Uterus (tissue), 2 donors: ENCODE measurements at regions not wholly inside any gene's neighbourhood (a gene's known extent, or its start where the extent isn't known, plus 50 kb on each side); places are given as distances from the start of the nearest gene placed in this dataset.

Experiments used
- POLR2A ChIP-seq, 2 donors: fragments of 450-650 bp; IDR thresholded peaks; one replicate each; pipeline ENCODE4 v1.6.1; 2016; ENCODE audit warnings: antibody characterized with exemption in 2 of 2, mild to moderate bottlenecking in 1 of 2, moderate library complexity in 1 of 2
- TF ChIP-seq, protein P1 (sequence below), 4 experiments: fragments of 200-600 bp in 2 of 4; fragments of 450-650 bp in 2 of 4; sonication (generic) in 2 of 4; IDR thresholded peaks; one replicate each; pipeline ENCODE4 v1.5.1; 2016 to 2019; ENCODE audit warnings: antibody characterized with exemption in 4 of 4, mild to moderate bottlenecking in 2 of 4, moderate library complexity in 1 of 4

DNA sequence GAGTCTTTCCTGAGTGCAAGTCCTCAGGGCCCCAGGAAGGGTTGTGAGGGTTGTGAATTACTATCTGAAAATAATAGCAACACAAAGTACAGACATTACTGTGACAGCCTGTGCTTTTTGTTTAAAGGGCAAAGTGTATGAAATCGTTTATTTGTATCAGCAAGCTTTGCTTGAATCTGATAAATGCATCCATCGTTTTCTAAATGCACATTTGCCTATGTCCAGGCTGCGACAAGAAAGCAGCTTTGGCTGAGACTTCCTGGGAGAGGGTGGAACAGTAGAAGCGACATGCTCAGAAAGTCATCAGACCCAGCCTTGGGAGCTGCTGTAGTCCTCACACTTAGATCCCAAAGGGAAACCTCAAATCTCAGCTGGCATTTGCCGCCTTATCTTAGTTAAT is 524.2 kb upstream of the SALL3 start:
- TF ChIP-seq, protein P1, sequence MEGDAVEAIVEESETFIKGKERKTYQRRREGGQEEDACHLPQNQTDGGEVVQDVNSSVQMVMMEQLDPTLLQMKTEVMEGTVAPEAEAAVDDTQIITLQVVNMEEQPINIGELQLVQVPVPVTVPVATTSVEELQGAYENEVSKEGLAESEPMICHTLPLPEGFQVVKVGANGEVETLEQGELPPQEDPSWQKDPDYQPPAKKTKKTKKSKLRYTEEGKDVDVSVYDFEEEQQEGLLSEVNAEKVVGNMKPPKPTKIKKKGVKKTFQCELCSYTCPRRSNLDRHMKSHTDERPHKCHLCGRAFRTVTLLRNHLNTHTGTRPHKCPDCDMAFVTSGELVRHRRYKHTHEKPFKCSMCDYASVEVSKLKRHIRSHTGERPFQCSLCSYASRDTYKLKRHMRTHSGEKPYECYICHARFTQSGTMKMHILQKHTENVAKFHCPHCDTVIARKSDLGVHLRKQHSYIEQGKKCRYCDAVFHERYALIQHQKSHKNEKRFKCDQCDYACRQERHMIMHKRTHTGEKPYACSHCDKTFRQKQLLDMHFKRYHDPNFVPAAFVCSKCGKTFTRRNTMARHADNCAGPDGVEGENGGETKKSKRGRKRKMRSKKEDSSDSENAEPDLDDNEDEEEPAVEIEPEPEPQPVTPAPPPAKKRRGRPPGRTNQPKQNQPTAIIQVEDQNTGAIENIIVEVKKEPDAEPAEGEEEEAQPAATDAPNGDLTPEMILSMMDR (IDR thresholded peaks at IDR 0.05) = no peak
- TF ChIP-seq POLR2A (IDR thresholded peaks at IDR 0.05) = no peak
